HepG2 (cell line): ENCODE measurements at regions not wholly inside any gene's neighbourhood (a gene's known extent, or its start where the extent isn't known, plus 50 kb on each side); places are given as distances from the start of the nearest gene placed in this dataset.

Experiments used
- ATAC-seq: fragments of 200-7000 bp; cut with Tn5 transposase; 3 replicates; pipeline ENCODE4 v1.9.1; 2020; ENCODE audit warnings: mild to moderate bottlenecking, moderate library complexity
- BruUV-seq: library from RNA; stranded (reverse); fragments of 400-500 nt; replicated peaks from 2 replicates; lab custom pipeline; 2021; lab: Mats Ljungman, UMichigan
- CTCF ChIA-PET: fragments of 300-600 bp; formaldehyde crosslinking; extraction: SDS; loops from one replicate; lab custom pipeline; 2021; ENCODE audit warnings: low total read pairs, inconsistent platforms, low intra/inter-chr PET ratio; lab: Yijun Ruan, JAX
- POLR2A ChIA-PET: fragments of 350-600 bp; sonication (Branson Sonifier 250); formaldehyde crosslinking; loops from one replicate; lab custom pipeline; 2020; ENCODE audit warnings: antibody characterized with exemption, inconsistent platforms; lab: Yijun Ruan, JAX
- DNase-seq: peaks from one replicate; pipeline ENCODE4 v3.0.0-alpha.2; 2015; ENCODE audit warnings: low spot score
- FAIRE-seq: peaks from 3 replicates; lab custom pipeline; 2011; peaks lifted over from hg19 to GRCh38; lab: Jason Lieb, UNC
- H2AFZ ChIP-seq: one replicate; pipeline ENCODE4 v1.6.1; 2011; ENCODE audit warnings: low read length, inconsistent platforms
- H3K27ac ChIP-seq: fragments of 300-600 bp; 3 replicates; pipeline ENCODE4 v1.8.0; 2011; ENCODE audit warnings: mixed run types, mild to moderate bottlenecking, mixed read lengths, low read length, inconsistent platforms; ENCODE audit not compliant: insufficient read depth; ENCODE audit errors: extremely low read length
- H3K27me3 ChIP-seq, 2 experiments: fragments of 200-600 bp in 1 of 2; 2 replicates in 1 of 2; 3 replicates in 1 of 2; pipeline versions ENCODE4 v1.6.0 to v1.8.0; 2011; ENCODE audit warnings: low read length in 2 of 2, mild to moderate bottlenecking in 2 of 2, moderate library complexity in 2 of 2, inconsistent platforms in 1 of 2; ENCODE audit not compliant: insufficient read depth in 2 of 2, control insufficient read depth in 1 of 2
- H3K36me3 ChIP-seq, 2 experiments: fragments of 200-600 bp in 1 of 2; replicated peaks in 1 of 2; 2 replicates in 1 of 2; 3 replicates in 1 of 2; pipeline versions ENCODE4 v1.5.1 to v1.8.0; 2011; ENCODE audit warnings: low read length in 2 of 2, inconsistent platforms in 1 of 2; ENCODE audit not compliant: insufficient read depth in 2 of 2, control insufficient read depth in 1 of 2
- H3K4me1 ChIP-seq: 2 replicates; pipeline ENCODE4 v1.5.1; 2012; ENCODE audit warnings: low read length, inconsistent platforms; ENCODE audit not compliant: insufficient read depth
- H3K4me2 ChIP-seq: 2 replicates; pipeline ENCODE4 v1.6.0; 2011; ENCODE audit warnings: low read depth, low read length, inconsistent platforms
- H3K4me3 ChIP-seq, 3 experiments: fragments of 200-600 bp in 1 of 3; sonication (generic), shearing (Covaris generic) in 1 of 3; replicated peaks in 1 of 3; 2 replicates each; pipeline ENCODE4 v1.5.1; 2011 to 2016; ENCODE audit warnings: low read length in 3 of 3, inconsistent platforms in 2 of 3, low read depth in 2 of 3, mild to moderate bottlenecking in 2 of 3, control low read depth in 1 of 3, mixed read lengths in 1 of 3; ENCODE audit not compliant: insufficient read depth in 1 of 3
- H3K79me2 ChIP-seq: one replicate; pipeline ENCODE4 v1.6.1; 2011; ENCODE audit warnings: low read length, inconsistent platforms; ENCODE audit not compliant: insufficient read depth
- H3K9ac ChIP-seq: 2 replicates; pipeline ENCODE4 v1.6.0; 2011; ENCODE audit warnings: mild to moderate bottlenecking, low read depth, low read length, inconsistent platforms; ENCODE audit not compliant: insufficient read depth
- H3K9me3 ChIP-seq: 2 replicates; pipeline ENCODE4 v1.5.1; 2012; ENCODE audit warnings: mild to moderate bottlenecking, low read length
- H4K20me1 ChIP-seq: 2 replicates; pipeline ENCODE4 v1.6.0; 2011; ENCODE audit warnings: inconsistent platforms, mild to moderate bottlenecking, low read length, moderate library complexity; ENCODE audit not compliant: insufficient read depth
- CAMTA2 ChIP-seq: sonication (generic); formaldehyde crosslinking; IDR thresholded peaks from 2 replicates; pipeline ENCODE4 v1.4.0; 2020; ENCODE audit warnings: mild to moderate bottlenecking, missing genetic modification reagents, borderline replicate concordance
- FOSL2 ChIP-seq: sonication (generic); formaldehyde crosslinking; IDR thresholded peaks from 2 replicates; pipeline ENCODE4 v1.4.0; 2020; ENCODE audit warnings: missing genetic modification reagents
- HES4 ChIP-seq: sonication (generic); formaldehyde crosslinking; IDR thresholded peaks from 2 replicates; pipeline ENCODE4 v1.9.0; 2021; ENCODE audit warnings: mild to moderate bottlenecking, missing genetic modification reagents, borderline replicate concordance
- HMGXB3 ChIP-seq: sonication (generic); formaldehyde crosslinking; IDR thresholded peaks from 2 replicates; pipeline ENCODE4 v1.4.0; 2020; ENCODE audit warnings: missing genetic modification reagents, borderline replicate concordance
- TAF1 ChIP-seq: sonication (generic); formaldehyde crosslinking; IDR thresholded peaks from 2 replicates; pipeline ENCODE4 v1.4.0; 2020; ENCODE audit warnings: missing genetic modification reagents
- USF2 ChIP-seq, 2 experiments: sonication (generic) in 1 of 2; formaldehyde crosslinking in 1 of 2; IDR thresholded peaks; 2 replicates each; pipeline versions ENCODE4 v1.5.1 to v1.6.1; 2011 to 2020; ENCODE audit warnings: borderline replicate concordance in 1 of 2, low read depth in 1 of 2, low read length in 1 of 2, mild to moderate bottlenecking in 1 of 2, missing genetic modification reagents in 1 of 2, moderate library complexity in 1 of 2
- ZNF234 ChIP-seq: sonication (generic); formaldehyde crosslinking; conservative IDR thresholded peaks from 2 replicates; pipeline ENCODE4 v1.5.1; 2020; ENCODE audit warnings: mild to moderate bottlenecking, missing genetic modification reagents
- ZNF317 ChIP-seq: sonication (generic); formaldehyde crosslinking; IDR thresholded peaks from 2 replicates; pipeline ENCODE4 v1.5.0; 2020; ENCODE audit warnings: mild to moderate bottlenecking, missing genetic modification reagents
- ZNF704 ChIP-seq: sonication (generic); formaldehyde crosslinking; IDR thresholded peaks from 2 replicates; pipeline ENCODE4 v1.8.1; 2023; ENCODE audit warnings: mild to moderate bottlenecking, inconsistent platforms, moderate library complexity, missing genetic modification reagents, borderline replicate concordance
- ZNF841 ChIP-seq: sonication (generic); formaldehyde crosslinking; IDR thresholded peaks from 2 replicates; pipeline ENCODE4 v1.8.1; 2023; ENCODE audit warnings: missing genetic modification reagents, borderline replicate concordance
- WGBS: methylation state at CpG from one replicate; pipeline ENCODE4 v1.1.6; 2017; ENCODE audit warnings: low lambda C conversion rate; 5-methylcytosine and 5-hydroxymethylcytosine counted together
- in situ Hi-C: cut with HindIII; loops from 2 replicates; pipeline ENCODE4 v1.10.0; 2017; ENCODE audit warnings: low pct_unique_long_range_greater_than_20kb; ENCODE audit not compliant: extremely low pct_ligation_motif_present
- intact Hi-C: fragments of 100-400 bp; cut with micrococcal nuclease; formaldehyde crosslinking; loops from one replicate; pipeline ENCODE4 v1.10.0; 2022; ENCODE audit not compliant: unreplicated experiment
- TF ChIP-seq, protein P1 (sequence below): sonication (generic); formaldehyde crosslinking; conservative IDR thresholded peaks from 2 replicates; pipeline ENCODE4 v1.4.0; 2020; ENCODE audit warnings: missing genetic modification reagents
- TF ChIP-seq, protein P2 (sequence below): sonication (generic); formaldehyde crosslinking; conservative IDR thresholded peaks from 2 replicates; pipeline ENCODE4 v1.4.0; 2020; ENCODE audit warnings: missing genetic modification reagents

DNA sequence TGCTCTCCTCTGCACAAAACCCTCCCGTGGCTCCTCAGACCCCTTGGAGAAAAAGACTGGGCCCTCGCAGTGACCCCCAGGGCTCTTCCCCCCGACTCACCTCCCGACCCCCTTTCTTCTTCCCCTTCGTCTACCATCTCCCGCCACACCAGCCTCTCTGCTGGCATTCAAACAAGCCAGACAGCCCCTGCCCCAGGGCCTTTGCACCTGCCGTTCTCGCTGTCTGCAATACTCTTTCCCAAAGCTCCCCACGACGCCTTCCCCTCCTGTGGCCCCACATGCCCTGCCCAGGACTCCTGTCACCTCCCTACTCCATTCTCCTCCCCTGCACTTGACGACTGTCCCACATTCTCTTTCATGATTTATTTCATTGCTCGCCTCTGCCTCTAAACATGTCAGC lies 115.7 kb downstream of the PHETA1 start:
- no peak overlapping the region for H3K9ac ChIP-seq
- ATAC-seq (no peak), FAIRE-seq (no peak), DNase-seq (no peak)
- CTCF ChIA-PET, result no interaction called here
- no peaks in the 10 kb centered on the region for H3K4me1 ChIP-seq
- in situ Hi-C loops, result no loop called here
- H3K4me3 ChIP-seq, result no peak overlapping the region
- peaks cover 6 to 35% of the 10 kb centered on the region in 2 experiments; a peak in 4 of 5 replicates for H3K27me3 ChIP-seq
- H4K20me1 ChIP-seq, result no peaks in the 10 kb centered on the region
- BruUV-seq, result no TSS peak
- intact Hi-C loops, result no loop called here
- no peak overlapping the region for H2AFZ ChIP-seq
- H3K79me2 ChIP-seq, result no peaks in the 10 kb centered on the region
- no peak overlapping the region for H3K27ac ChIP-seq
- no peak overlapping the region for H3K4me2 ChIP-seq
- H3K9me3 ChIP-seq, result no peaks in the 10 kb centered on the region
- POLR2A ChIA-PET, result no interaction called here
- WGBS, result 5% methylated on average over 12 of the region's 12 CpGs
- no peaks in the 10 kb centered on the region for H3K36me3 ChIP-seq
- TF ChIP-seq ZNF317 (no peak), ZNF841 (CRISPR knock-in tag) (no peak), ZNF234 (no peak), ZNF704 (CRISPR knock-in tag) (no peak), TAF1 (no peak), HES4 (no peak), USF2 (IDR thresholded peaks at IDR 0.05; ENCODE audit: low read depth, low read length) (no peak), USF2 (CRISPR knock-in tag; IDR thresholded peaks at IDR 0.05; ENCODE audit: borderline replicate concordance) (no peak), CAMTA2 (CRISPR knock-in tag) (no peak), FOSL2 (no peak), HMGXB3 (CRISPR knock-in tag) (no peak)
- TF ChIP-seq, protein P1, sequence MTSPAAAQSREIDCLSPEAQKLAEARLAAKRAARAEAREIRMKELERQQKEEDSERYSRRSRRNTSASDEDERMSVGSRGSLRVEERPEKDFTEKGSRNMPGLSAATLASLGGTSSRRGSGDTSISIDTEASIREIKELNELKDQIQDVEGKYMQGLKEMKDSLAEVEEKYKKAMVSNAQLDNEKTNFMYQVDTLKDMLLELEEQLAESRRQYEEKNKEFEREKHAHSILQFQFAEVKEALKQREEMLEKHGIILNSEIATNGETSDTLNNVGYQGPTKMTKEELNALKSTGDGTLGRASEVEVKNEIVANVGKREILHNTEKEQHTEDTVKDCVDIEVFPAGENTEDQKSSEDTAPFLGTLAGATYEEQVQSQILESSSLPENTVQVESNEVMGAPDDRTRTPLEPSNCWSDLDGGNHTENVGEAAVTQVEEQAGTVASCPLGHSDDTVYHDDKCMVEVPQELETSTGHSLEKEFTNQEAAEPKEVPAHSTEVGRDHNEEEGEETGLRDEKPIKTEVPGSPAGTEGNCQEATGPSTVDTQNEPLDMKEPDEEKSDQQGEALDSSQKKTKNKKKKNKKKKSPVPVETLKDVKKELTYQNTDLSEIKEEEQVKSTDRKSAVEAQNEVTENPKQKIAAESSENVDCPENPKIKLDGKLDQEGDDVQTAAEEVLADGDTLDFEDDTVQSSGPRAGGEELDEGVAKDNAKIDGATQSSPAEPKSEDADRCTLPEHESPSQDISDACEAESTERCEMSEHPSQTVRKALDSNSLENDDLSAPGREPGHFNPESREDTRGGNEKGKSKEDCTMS (CRISPR knock-in tag), result no peak
- TF ChIP-seq, protein P2, sequence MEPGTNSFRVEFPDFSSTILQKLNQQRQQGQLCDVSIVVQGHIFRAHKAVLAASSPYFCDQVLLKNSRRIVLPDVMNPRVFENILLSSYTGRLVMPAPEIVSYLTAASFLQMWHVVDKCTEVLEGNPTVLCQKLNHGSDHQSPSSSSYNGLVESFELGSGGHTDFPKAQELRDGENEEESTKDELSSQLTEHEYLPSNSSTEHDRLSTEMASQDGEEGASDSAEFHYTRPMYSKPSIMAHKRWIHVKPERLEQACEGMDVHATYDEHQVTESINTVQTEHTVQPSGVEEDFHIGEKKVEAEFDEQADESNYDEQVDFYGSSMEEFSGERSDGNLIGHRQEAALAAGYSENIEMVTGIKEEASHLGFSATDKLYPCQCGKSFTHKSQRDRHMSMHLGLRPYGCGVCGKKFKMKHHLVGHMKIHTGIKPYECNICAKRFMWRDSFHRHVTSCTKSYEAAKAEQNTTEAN (CRISPR knock-in tag), result no peak
